SK-N-SH treated with all-trans-retinoic acid at 6 μM for 48 hours (cell line): ENCODE measurements at regions not wholly inside any gene's neighbourhood (a gene's known extent, or its start where the extent isn't known, plus 50 kb on each side); places are given as distances from the start of the nearest gene placed in this dataset.

Source experiments
- ARNTL ChIP-seq: fragments of 450-650 bp; formaldehyde crosslinking; IDR thresholded peaks from 2 replicates; pipeline ENCODE4 v1.5.0; 2020; ENCODE audit warnings: low read depth, mild to moderate bottlenecking, moderate library complexity, borderline replicate concordance
- BACH2 ChIP-seq: fragments of 250-450 bp; sonication (Bioruptor Pico); IDR thresholded peaks from 2 replicates; pipeline ENCODE4 v1.9.0; 2021; ENCODE audit warnings: mild to moderate bottlenecking, borderline replicate concordance
- CSDC2 ChIP-seq: fragments of 250-450 bp; sonication (Bioruptor Pico); IDR thresholded peaks from 2 replicates; pipeline ENCODE4 v1.5.0; 2020; ENCODE audit warnings: mild to moderate bottlenecking, moderate library complexity
- ESRRG ChIP-seq: fragments of 250-450 bp; sonication (Bioruptor Pico); IDR thresholded peaks from 2 replicates; pipeline ENCODE4 v1.6.1; 2021; ENCODE audit warnings: mild to moderate bottlenecking
- GLIS3 ChIP-seq: fragments of 250-450 bp; sonication (Bioruptor Pico); IDR thresholded peaks from 2 replicates; pipeline ENCODE4 v1.5.0; 2020; ENCODE audit warnings: mild to moderate bottlenecking, moderate library complexity
- OSR1 ChIP-seq: fragments of 250-450 bp; sonication (Bioruptor Pico); IDR thresholded peaks from 2 replicates; pipeline ENCODE4 v1.8.0; 2022; ENCODE audit warnings: moderate library complexity, mild to moderate bottlenecking, inconsistent platforms
- RARB ChIP-seq: fragments of 250-450 bp; sonication (Bioruptor Pico); IDR thresholded peaks from 2 replicates; pipeline ENCODE4 v1.8.0; 2021; ENCODE audit warnings: mild to moderate bottlenecking, moderate library complexity
- TOX ChIP-seq: fragments of 250-450 bp; sonication (Bioruptor Pico); IDR thresholded peaks from 2 replicates; pipeline ENCODE4 v1.8.0; 2021; ENCODE audit warnings: mild to moderate bottlenecking, moderate library complexity, borderline replicate concordance
- ZC3H10 ChIP-seq: fragments of 250-450 bp; sonication (Bioruptor Pico); IDR thresholded peaks from 2 replicates; pipeline ENCODE4 v1.5.1; 2021; ENCODE audit warnings: mild to moderate bottlenecking, moderate library complexity
- ZFP3 ChIP-seq: fragments of 250-450 bp; sonication (Bioruptor Pico); IDR thresholded peaks from 2 replicates; pipeline ENCODE4 v1.5.0; 2020; ENCODE audit warnings: mild to moderate bottlenecking, moderate library complexity
- ZFP30 ChIP-seq: fragments of 450-650 bp; formaldehyde crosslinking; IDR thresholded peaks from 2 replicates; pipeline ENCODE4 v1.5.0; 2022; ENCODE audit warnings: mild to moderate bottlenecking, moderate library complexity
- ZNF8 ChIP-seq: fragments of 450-650 bp; formaldehyde crosslinking; IDR thresholded peaks from 2 replicates; pipeline ENCODE4 v1.5.0; 2020; ENCODE audit warnings: mild to moderate bottlenecking, moderate library complexity
- TF ChIP-seq, protein P1 (sequence below): fragments of 250-450 bp; sonication (Bioruptor Pico); IDR thresholded peaks from 2 replicates; pipeline ENCODE4 v1.5.1; 2020; ENCODE audit warnings: low read depth, mild to moderate bottlenecking, moderate library complexity
- TF ChIP-seq, protein P2 (sequence below): fragments of 250-450 bp; sonication (Bioruptor Pico); IDR thresholded peaks from 2 replicates; pipeline ENCODE4 v1.8.0; 2020; ENCODE audit warnings: mild to moderate bottlenecking, moderate library complexity, borderline replicate concordance

DNA sequence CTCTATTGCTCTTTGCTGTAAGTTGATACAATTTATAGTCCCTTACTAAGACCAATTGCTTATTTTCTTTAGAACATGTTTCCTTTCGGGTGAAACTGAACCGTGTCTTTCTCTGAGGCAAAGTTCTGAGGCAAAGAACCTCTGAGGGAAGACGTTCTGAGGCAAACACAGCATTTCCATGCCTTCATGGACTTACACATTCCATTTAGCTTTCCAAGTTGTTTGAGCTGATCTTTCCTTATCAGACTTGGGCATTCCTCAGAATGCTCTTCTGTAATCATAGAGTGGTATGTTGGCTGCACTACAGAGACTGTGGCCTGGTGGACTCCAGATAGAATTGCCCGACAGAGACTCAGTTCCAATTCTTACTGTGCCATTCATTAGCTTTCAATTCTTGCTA is 579.1 kb downstream of the KCTD12 start:
- TF ChIP-seq RARB = no peak
- TF ChIP-seq CSDC2 (CRISPR knock-in tag) = no peak
- TF ChIP-seq ARNTL (CRISPR knock-in tag) = no peak
- TF ChIP-seq GLIS3 (CRISPR knock-in tag) = no peak
- TF ChIP-seq TOX (CRISPR knock-in tag) = no peak
- TF ChIP-seq, protein P1, sequence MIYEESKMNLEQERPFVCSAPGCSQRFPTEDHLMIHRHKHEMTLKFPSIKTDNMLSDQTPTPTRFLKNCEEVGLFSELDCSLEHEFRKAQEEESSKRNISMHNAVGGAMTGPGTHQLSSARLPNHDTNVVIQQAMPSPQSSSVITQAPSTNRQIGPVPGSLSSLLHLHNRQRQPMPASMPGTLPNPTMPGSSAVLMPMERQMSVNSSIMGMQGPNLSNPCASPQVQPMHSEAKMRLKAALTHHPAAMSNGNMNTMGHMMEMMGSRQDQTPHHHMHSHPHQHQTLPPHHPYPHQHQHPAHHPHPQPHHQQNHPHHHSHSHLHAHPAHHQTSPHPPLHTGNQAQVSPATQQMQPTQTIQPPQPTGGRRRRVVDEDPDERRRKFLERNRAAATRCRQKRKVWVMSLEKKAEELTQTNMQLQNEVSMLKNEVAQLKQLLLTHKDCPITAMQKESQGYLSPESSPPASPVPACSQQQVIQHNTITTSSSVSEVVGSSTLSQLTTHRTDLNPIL (CRISPR knock-in tag) = no peak
- no peak for TF ChIP-seq ZC3H10
- no peak for TF ChIP-seq ZFP30
- TF ChIP-seq ZNF8 = no peak
- TF ChIP-seq, protein P2, sequence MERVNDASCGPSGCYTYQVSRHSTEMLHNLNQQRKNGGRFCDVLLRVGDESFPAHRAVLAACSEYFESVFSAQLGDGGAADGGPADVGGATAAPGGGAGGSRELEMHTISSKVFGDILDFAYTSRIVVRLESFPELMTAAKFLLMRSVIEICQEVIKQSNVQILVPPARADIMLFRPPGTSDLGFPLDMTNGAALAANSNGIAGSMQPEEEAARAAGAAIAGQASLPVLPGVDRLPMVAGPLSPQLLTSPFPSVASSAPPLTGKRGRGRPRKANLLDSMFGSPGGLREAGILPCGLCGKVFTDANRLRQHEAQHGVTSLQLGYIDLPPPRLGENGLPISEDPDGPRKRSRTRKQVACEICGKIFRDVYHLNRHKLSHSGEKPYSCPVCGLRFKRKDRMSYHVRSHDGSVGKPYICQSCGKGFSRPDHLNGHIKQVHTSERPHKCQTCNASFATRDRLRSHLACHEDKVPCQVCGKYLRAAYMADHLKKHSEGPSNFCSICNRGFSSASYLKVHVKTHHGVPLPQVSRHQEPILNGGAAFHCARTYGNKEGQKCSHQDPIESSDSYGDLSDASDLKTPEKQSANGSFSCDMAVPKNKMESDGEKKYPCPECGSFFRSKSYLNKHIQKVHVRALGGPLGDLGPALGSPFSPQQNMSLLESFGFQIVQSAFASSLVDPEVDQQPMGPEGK (CRISPR knock-in tag) = no peak
- no peak for TF ChIP-seq ESRRG
- no peak for TF ChIP-seq BACH2 (CRISPR knock-in tag)
- no peak for TF ChIP-seq OSR1
- no peak for TF ChIP-seq ZFP3 (CRISPR knock-in tag)
